ENCODE measurements at regions not wholly inside any gene's neighbourhood (a gene's known extent, or its start where the extent isn't known, plus 50 kb on each side); places are given as distances from the start of the nearest gene placed in this dataset.

DNA sequence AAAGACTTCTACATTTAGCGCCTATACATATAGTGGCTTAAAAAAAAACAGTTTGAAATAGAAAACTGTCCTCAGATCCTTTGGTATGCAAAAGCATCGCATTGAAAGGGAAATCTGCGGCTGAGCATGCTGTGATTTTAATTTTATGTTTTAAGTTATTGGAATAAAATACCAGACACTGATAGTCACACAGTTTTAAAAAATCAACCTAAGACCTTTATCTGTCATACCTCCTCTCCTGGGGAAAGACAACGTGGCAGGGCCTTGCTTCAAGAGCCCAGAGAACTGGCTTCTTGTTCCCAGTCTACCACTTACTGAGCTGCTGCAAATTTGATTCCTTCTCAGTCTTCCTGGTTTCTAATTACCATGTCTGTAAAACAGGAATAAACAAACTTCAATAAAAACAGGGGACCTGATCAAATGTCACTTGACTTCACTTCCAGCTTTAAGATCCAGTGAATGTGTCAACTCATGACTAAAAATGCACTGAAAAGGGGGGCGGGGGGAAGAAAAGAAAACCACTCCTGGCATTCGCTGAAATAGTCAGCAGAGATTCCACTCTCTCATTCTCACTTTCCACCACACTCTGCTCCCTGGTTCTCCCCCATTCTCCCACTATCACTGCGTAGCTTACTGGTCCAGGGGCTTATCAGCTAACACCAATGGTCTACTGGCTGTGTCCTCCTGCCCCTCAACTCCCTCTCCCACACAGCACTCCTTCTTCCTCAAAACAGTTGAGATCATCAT, 494.7 kb upstream of the MARCKS start:
- intact Hi-C loops (cut with micrococcal nuclease), result no loop called here

DNA sequence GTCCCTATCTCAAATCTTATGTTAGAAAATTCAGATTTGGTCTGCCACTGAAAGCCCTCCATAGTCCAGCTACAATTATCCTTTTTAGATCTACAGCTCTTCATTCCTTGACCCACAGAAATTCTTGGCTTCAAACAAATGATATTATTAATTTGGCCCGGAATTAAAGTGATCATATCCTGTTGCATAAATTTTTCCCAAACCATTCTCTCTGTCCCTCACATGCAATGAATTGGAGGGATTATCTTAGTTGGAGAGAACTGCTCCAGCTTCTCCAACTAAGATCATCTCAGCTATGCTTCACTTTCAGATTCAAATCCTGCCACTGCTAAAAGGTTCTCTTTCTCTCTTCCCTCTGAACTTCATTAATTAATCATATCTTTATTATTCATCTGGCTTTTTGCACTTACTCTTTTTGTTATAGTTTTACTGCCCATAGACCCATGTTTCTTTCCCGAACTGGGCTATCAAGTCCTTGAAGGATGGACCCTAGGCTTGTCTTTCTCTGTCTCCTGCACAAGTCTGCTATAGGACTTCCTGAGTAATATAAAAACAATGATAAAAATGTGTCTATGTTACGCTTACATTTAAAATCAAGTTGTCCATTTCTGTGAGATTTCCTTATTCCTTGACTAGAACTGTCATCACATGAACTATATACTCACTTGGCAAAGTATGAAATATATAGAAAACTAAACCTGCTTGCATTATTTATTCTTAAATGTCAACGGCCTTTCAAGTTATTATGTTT, 493.9 kb upstream of the MARCKS start:
- intact Hi-C loops (cut with micrococcal nuclease), result no loop called here

DNA sequence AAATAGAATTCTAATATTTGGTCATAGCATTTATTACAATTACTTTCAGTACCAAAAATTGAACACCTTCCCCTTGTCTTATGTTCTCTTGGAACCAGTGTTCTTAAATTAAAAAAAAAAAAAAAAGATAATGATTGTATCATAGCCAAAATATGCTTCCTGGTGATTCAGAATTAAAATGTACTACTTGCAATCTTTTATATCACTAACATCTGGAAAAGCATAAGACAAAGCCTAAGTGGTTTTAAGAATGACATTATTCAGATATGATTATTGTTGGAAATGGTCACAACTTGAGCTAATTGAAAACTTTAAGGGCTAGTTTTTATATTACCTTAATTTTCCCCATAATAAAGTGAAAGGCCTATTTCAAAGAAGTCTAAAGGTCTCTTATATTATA, 493.3 kb upstream of the MARCKS start:
- intact Hi-C loops (cut with micrococcal nuclease), result no loop called here

DNA sequence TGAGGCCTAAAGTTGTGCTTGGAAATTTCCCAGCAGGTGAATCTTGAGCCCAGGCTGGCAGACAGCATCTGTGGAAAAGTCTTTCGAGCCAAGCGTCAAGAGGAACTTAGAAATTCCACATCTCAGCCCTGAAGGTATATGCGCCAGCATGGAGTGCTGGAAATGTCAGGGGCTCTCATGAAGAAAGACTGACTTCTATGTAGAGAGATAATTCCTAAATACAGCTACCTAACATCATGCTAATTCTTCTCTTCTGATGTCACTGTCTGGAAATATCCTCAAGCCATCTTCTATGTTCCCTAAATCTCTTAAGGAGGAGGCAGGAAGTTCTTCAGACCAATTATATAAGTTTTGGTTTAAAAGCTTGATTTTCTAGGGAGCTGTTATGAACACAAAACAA, 492.4 kb upstream of the MARCKS start:
- intact Hi-C loops (cut with micrococcal nuclease), result no loop called here

DNA sequence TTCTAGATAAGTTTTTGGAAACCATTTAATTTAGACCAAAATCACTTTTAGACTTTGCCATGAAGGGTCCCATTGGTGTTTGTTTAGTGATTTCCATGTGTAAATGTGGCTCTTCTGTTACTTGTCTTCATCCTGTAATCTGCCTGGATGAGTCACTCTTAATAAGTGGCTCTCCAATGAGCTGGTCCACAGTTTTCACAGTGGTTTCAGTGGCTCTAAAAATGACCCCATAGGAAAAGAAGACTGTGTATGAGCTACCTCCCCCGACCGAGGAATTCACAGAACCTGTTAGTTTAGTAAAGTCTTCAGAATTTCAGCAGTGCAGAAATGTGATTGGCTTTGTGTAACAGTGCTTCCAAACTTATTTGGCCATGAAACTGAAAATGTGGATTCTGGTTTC, 492.0 kb upstream of the MARCKS start:
- intact Hi-C loops (cut with micrococcal nuclease), result no loop called here

DNA sequence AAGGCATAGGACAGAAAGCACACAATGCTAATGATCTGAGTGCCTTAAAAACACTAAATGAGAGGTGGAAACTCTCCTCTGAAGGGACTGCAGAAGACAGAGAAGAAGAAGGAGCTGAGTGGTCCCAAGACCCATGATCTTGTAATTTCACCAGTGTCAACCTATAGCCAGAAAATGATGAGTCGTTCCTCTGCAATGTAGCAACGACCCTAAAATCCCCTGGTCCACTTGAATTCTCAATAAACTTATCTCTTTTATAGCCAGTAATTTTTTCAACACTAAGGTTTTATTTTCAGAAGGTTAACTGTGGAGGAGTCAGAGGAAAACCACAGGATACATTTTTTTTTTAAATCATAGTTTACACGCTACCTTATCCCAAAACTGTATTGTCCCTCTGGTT, 490.6 kb upstream of the MARCKS start:
- intact Hi-C loops (cut with micrococcal nuclease), result no loop called here

DNA sequence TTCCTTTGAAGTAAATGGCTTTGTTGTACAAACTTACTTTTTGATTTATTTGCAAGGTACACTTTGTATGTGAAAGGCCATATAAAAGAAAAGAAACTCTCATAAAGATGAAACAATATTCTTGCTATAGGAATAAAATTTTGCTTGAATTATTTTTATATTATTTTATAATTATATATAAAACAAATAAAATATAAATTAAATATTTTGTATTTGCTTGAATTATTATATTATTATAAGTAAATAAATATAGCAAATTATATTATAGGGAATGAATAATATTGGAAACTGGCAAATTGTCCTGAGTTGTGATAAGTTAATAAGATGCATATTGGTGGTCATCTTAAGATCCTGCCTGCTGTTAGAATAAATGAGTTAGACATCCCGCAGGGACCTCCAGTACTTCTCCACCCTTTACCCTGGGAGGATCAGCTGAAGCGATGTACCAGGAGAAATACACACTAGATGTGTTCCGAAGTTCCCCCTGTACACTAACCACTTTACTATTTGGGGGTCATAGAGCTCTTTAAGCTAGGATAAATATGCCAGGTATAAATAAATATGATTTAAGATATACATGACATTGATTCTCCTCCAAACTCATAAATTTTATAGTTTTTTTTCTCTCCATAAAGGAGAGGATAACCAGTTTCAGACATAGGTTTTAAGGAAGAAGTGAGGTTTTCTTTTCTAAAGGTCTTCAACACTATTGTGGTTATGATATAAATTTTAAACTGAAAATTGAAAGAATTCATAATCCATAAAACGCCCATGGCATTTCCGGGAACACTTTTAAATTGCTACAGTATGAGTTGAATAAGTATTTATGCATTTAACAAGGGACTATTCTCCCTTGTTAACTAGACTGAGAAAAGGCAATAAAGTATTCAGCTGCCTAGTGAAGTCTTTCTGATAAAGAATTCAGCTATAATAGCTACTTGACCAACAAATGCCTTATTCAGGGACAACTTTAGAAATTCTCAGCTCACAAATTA, 486.3 kb upstream of the MARCKS start:
- intact Hi-C loops (cut with micrococcal nuclease), result loop anchor here (10.0 kb wide), 1 partner anchor 484 kb away; the partner anchor contains the start of gene MARCKS

DNA sequence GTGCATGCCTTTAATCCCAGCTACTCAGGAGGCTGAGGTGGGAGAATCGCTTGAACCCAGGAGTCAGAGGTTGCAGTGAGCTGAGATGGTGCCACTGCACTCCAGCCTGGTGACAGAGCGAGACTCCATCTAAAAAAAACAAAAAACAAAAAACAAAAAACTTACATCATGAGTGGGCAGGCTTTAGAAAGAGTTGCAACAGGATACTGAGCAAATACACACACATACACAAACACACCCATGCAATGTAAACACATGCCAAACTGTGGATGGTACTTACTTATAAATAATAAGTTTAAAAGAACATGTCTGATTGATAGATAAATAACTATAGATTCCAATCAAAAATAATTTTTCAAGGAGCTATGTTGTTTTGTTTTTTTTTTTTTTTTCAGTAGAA, 481.7 kb upstream of the MARCKS start:
- intact Hi-C loops (cut with micrococcal nuclease), result loop anchor here (10.0 kb wide), 1 partner anchor 479 kb away; the partner anchor contains the start of gene MARCKS

DNA sequence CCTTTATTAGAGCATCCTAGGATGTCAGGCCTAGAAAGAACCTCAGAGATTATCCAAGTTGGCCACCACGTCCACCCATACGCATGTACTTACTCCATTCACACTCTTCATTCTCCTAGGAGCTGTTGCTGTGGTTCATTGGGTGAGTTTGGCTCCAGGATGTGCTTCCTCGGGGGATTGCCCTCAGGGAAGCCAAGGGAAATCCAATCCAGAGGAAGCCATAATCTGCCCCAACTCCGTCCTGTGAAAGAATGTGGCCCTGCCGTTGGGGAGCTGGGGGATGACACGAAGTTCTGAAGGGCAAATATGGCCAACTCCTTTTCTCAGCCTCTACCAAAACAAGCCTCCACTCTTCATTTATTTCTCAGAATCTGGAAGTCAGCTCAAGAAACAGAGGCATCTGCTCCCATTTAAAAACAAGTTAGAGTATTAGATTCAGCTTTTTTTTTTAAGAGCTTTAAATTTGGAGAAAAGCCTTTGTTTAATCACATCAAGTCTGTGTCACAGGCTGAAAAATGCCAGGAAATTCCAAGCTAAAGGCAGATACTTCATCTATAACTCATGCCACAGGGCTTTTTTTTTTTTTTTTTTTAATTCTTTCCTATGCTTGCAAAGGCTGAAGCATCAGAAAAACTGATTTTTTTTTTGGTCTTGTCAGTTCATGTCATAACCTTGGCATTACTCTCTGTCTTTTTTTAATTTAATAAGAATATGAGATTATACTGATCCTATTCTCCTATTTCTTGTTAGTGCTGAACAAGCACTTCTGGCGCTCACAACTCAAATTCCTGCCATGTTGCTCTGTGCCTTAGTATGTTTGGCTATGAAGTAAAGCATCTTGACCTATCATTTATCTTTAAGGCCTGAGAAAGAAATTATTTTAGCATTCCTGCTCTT, 480.9 kb upstream of the MARCKS start:
- intact Hi-C loops (cut with micrococcal nuclease), result loop anchor here (10.0 kb wide), 1 partner anchor 479 kb away; the partner anchor contains the start of gene MARCKS

DNA sequence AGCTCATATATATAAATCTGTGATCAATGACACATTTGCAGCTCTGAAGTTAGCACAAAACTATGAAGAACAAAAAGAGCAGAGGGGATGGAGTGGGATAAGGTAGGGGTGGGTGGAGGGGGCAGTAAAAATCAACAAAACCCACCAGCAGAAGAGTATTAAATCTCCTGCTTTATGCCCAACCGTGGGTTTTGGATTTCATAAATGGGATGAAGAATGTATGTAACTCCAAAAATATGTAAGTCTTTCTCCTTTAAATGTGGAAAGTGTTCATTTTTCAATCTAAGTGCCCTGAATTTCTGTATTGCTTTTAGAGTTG, 480.3 kb upstream of the MARCKS start:
- intact Hi-C loops (cut with micrococcal nuclease), result loop anchor here (10.0 kb wide), 1 partner anchor 478 kb away; the partner anchor contains the start of gene MARCKS

DNA sequence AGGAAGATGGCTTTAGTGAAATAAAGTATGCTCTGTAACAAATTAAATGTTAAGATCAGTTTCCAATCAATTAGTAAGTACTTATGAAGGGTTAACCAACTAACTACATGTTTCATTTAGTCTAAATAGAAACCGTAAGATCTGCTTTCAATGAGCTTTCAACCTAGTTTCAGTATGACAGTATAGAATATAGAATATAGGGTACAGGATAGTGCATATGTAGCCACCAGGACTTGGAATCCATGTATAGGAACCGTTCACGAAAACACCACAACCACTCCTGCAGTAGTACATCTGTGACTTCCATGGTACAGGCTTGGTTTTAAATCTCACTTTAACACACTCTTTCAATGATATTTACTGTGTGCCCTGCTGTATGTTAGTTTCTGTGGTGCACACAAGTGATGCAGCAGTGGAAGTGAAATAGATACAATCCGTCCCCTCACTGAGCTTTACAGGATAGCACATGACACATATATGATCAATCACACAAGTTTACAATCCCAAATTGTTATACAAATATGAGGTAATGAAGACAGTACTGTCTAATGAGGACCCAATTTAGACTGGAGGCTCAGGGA, 479.7 kb upstream of the MARCKS start:
- intact Hi-C loops (cut with micrococcal nuclease), result loop anchor here (10.0 kb wide), 1 partner anchor 477 kb away; the partner anchor contains the start of gene MARCKS

DNA sequence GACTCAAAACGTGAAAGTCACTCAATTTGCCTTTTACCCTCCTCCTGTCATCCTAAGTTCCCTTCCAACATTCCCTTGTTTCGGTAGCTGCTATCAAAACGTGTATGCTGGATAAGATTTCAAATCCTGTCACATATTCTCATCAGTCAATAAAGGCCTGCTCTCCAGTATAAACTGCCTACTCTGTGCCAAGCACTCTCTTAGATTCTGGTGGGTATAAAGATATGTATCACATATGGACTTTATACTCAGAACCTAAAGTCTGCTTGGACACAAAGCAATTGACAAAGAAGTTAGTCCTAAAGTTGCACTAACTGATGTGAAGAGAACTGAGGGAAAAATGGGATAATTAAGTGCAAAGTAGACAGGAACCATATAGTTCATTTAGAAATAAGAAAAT, 476.6 kb upstream of the MARCKS start:
- intact Hi-C loops (cut with micrococcal nuclease), result no loop called here

DNA sequence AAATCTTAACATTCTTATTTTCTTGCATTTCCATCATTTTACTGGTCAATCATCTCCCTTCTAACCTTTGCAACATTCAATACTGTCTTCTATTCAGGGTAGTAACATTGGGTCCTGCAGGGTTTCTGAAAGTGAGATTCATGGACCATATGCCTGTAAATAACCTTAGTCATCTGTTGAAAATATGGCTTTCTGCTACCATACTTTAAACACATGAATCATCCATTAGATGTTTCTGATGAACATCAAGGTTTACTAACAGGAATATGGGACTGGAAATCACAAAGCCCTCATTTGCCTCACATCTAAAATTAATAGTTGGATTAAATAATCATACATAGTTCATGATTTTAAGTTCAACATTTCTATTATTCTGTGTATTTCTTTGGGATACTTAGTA, 475.9 kb upstream of the MARCKS start:
- intact Hi-C loops (cut with micrococcal nuclease), result no loop called here

DNA sequence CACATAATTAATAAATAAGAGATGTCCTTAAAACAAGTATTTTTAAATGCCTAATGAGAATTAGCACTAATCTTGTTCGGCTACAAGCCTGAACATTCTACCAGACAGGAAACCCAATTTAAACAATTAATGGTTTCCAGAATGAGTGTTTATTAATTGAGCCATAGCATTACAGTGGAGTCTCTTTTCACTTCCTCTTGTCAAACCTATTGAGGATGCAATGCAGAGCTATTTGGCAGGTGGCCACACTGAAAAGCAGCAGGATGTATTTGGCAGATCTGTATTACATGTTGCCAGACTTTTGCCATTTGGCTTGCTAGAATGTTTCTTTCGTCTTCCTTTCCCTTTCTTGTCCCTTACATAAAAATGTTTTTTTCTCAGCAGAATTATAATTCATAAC, 475.2 kb upstream of the MARCKS start:
- intact Hi-C loops (cut with micrococcal nuclease), result no loop called here

DNA sequence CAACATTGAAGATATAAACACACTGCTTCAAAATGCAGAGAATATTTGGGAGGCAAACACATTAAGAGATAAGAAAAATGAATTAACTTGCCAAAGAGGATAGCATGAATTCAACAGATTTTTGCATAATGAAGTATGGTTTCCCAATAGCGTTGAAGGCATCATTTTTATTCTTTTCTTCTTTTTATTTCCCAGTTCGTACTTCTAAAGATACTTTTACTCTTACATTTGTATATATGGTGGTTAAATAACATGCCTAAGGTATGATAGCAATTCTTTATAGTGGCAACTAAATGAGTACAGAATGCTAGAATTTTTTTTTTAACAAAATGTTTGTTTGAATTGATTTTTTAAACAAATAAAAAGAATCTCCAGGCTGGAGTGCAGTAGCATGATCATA, 473.4 kb upstream of the MARCKS start:
- intact Hi-C loops (cut with micrococcal nuclease), result no loop called here

DNA sequence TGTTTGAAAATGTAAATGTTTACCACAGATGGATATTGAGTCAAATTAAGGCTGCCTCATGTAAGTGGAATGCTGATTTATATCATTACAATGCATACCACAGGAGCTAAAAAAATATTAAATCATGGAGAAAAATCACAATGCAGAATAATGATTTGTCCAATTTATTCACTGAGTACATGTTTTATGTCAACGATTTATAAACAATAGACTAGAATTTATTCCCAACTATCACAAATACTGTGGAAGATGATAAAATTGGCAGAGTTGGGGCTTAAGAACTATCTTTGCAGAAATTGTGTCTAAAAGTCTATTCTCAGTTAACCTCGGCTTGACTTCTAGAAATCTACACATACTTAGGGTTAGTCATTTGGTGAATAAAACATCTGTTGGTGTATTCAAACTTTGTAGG, 472.1 kb upstream of the MARCKS start:
- intact Hi-C loops (cut with micrococcal nuclease), result no loop called here

DNA sequence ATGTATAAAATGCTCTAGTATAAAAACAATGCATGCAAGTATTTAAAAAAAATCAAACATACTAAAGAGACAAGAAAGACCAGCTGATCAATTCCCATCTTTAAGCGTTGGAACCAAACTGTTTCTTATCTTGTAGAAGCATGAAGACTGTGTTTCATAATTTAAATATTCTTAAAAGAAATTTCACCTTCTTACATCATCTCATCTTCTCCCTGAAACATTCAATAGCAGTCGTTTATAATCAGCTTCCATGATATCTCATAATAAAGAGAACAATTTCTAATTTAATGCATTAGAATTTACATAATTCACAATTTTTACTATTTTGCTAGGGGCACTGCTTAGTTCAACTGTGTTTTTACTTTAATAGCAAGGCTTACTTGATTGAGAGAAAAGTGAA, 468.1 kb upstream of the MARCKS start:
- intact Hi-C loops (cut with micrococcal nuclease), result no loop called here

DNA sequence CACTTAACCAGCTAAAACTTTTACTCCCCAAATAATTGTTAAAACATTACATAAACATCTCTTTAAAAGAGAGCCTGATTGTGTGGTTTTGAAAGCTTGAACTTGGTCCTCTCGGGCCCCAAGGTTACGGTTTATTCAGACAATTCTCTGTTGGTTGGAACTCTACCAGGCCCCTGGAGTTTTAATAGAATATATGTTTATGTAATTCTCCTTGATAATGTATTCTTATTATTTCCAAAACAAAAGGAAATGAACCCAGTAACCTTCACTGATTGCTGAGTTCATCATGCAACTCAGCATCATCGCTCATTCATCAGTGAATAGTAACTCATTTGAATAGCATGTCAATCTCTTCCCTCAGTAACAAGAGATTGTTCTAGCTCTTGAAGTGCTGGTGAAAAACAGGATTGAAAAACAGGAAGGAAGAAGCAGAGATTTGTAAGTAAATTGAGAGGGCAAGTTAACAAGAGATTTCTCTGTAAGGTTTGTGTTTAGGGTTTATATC, 464.5 kb upstream of the MARCKS start:
- intact Hi-C loops (cut with micrococcal nuclease), result no loop called here

DNA sequence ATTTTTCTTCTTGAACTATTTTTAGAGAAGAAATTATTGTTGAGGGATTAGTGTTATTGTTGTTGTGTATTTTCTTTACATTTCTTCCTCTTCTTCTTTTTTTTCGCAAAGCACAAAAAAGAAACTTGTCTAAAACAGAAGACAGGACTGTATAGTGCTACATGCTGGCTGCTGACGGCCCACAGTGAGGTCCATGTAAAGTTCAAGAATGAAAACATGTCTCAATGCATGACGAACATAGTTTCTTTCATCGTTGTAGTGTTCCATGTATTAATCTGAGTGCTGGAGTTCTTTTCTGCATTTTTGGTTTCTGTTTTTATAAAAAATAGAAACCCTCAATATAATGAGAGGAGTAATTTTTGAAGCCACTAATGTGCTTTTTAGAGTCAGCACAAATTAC, 462.9 kb upstream of the MARCKS start:
- intact Hi-C loops (cut with micrococcal nuclease), result no loop called here

DNA sequence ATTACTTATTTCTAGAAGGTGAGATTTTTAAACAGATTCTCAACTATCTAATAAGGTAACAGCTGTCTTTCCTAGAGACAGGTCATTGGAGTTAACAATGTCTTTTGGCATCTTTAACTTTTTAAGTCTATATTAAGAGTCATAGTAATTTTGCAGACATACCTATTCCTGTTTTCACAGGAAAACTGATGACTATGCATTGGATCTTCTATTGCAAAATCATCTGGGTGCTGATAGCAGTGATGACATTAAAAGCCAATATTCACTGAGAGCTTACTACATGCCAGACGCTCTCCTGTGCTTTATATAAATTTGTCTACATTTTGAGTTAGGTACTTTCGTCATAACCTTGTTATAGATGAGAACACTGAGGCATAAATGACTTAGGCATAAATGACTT, 462.4 kb upstream of the MARCKS start:
- intact Hi-C loops (cut with micrococcal nuclease), result no loop called here

Data from T-helper 1 cell treated with Interleukin-12 subunit alpha and Interleukin-12 subunit beta and Interleukin-4 antibody, amounts not matched to agents 30 ng/mL and 1 ng/mL, for 36 hours (primary cell).